Activated CD8-positive, alpha-beta memory T cell treated with anti-CD3 and anti-CD28 coated beads, Interleukin-2, amount 10 ng/mL, durations not matched to agents 7 days and 5 days (primary cell): ENCODE measurements at regions not wholly inside any gene's neighbourhood (a gene's known extent, or its start where the extent isn't known, plus 50 kb on each side); places are given as distances from the start of the nearest gene placed in this dataset.

ENCODE experiments used
- ATAC-seq: fragments of 150-1000 bp; cut with Tn5 transposase; one replicate; pipeline ENCODE4 v1.10.0; 2021; ENCODE audit warnings: moderate library complexity
- CTCF ChIA-PET: fragments of 350-600 bp; sonication (Branson Sonifier 250); formaldehyde crosslinking; loops from one replicate; lab custom pipeline; 2021; ENCODE audit warnings: antibody characterized with exemption; lab: Charles Lee
- DNase-seq: peaks from one replicate; pipeline ENCODE4 v3.0.0-alpha.2; 2020
- H3K27ac Mint-ChIP-seq: one replicate; pipeline ENCODE4 v1.8.0; 2021; ENCODE audit warnings: mild to moderate bottlenecking, mixed read lengths
- H3K27me3 Mint-ChIP-seq: one replicate; pipeline ENCODE4 v1.8.0; 2021; ENCODE audit warnings: mixed read lengths
- H3K36me3 Mint-ChIP-seq: one replicate; pipeline ENCODE4 v1.8.0; 2021; ENCODE audit warnings: mild to moderate bottlenecking, mixed read lengths
- H3K4me1 Mint-ChIP-seq: one replicate; pipeline ENCODE4 v1.8.0; 2021; ENCODE audit warnings: mixed read lengths
- H3K4me3 Mint-ChIP-seq: one replicate; pipeline ENCODE4 v1.8.0; 2021; ENCODE audit warnings: mild to moderate bottlenecking, moderate library complexity, mixed read lengths
- H3K9me3 Mint-ChIP-seq: one replicate; pipeline ENCODE4 v1.8.0; 2022; ENCODE audit warnings: low read depth, mixed read lengths

DNA sequence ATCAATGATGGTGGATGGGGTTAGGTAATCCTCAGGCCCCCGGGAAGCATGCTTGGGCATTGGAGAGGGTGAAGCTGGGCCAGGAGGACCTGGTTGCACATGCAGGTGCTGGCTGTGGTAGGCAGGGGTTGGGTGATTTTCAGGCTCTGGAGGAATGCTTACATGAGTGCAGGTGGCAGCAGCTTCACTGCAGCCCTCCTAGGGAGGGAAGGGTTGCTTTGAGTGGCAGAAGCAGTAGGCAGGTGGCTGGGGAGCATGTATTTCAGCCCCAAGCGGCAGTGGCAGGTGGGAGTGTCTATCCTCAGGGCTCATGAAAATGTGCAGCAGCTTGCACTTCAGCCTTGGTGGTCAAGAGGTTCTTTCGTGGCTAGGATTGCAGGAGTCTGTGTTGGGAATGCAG is 230.0 kb upstream of the CTNNB1 start:
- H3K9me3 Mint-ChIP-seq: peaks cover under 1% of the 10 kb centered on the region
- H3K27me3 Mint-ChIP-seq: peaks cover 12% of the 10 kb centered on the region
- H3K4me3 Mint-ChIP-seq: no peak overlapping the region
- DNase-seq (no peak), ATAC-seq (no peak)
- H3K27ac Mint-ChIP-seq: no peak overlapping the region
- H3K36me3 Mint-ChIP-seq: peaks cover 27% of the 10 kb centered on the region
- H3K4me1 Mint-ChIP-seq: peaks cover 64% of the 10 kb centered on the region
- CTCF ChIA-PET: no interaction called here

DNA sequence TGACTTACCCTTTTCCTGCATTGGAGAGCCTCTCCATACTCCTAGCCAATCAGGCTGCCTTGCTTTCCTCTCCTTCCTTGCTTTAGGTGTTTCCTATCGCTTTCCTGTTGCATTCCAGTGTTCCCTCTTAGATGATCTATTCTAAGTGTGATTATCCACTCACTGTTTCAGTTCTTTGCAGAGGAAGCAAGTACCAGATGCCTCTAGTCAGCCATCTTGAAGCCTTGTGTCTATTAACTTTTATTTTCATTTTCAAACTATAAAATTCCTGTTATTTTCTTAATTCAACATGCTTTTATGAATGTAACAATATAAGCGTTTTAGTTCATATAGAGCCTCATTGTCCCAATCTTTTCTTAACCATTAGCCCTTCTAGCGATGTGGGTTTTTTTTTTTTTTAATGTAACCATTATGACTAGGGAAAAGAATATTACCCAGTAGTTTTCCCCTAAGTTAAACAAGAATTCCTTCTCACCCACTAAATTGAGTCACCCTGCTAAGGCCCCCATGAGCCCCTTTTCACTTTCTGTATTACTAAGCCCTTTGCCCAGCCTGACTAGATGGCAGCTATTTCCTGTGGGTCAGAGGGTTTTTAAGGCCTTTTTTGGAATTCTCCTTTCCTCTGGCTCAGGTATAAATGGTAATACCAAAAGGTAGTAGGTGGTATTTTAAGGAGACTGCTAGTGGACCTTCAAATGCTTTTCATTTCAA is 229.4 kb upstream of the CTNNB1 start:
- no peaks in the 10 kb centered on the region for H3K9me3 Mint-ChIP-seq
- peaks cover 23% of the 10 kb centered on the region for H3K36me3 Mint-ChIP-seq
- ATAC-seq (no peak), DNase-seq (no peak)
- peaks cover 65% of the 10 kb centered on the region for H3K4me1 Mint-ChIP-seq
- H3K4me3 Mint-ChIP-seq: no peak overlapping the region
- H3K27me3 Mint-ChIP-seq: peaks cover 6% of the 10 kb centered on the region
- CTCF ChIA-PET: no interaction called here
- peak overlapping the region; percentile 84 for H3K27ac Mint-ChIP-seq

GRCh38 chr3:40971191-40972168 is 227.8 kb upstream of the CTNNB1 start:
- Mint-ChIP-seq H3K27ac (peak overlapping the region; percentile 84), H3K4me3 (peak overlapping the region; percentile 43), H3K27me3 (no peaks in the 10 kb centered on the region), H3K36me3 (peaks cover 14% of the 10 kb centered on the region), H3K4me1 (peaks cover 69% of the 10 kb centered on the region), H3K9me3 (no peaks in the 10 kb centered on the region)
- ATAC-seq (peak; percentile 82), DNase-seq (peak; percentile 78)
- CTCF ChIA-PET: interaction anchor here (1.2 kb wide), 1 partner anchor 387 kb away, joined by 3 read pairs; no protein-coding TSS in a partner anchor

DNA sequence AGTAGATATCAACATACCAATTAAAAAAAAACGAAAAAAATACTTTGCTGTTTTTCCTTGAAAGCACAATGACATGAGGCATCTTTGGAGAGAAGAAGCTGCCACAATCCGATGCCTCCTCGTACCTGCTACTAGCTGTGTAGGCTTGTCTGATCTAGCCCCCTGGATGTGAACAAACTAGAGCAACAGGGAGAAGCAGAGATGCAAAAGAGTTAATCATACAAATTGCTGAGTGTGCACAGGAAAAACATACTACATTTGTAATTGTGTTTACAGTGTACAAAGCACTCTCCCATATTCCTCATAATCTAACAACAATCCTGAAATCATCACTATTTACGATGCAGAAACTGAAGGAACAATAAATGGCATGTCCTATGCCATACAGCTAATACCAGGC is 227.0 kb upstream of the CTNNB1 start:
- no peaks in the 10 kb centered on the region for H3K9me3 Mint-ChIP-seq
- no peak for DNase-seq
- H3K36me3 Mint-ChIP-seq: peaks cover 9% of the 10 kb centered on the region
- H3K27me3 Mint-ChIP-seq: peaks cover 3% of the 10 kb centered on the region
- no peak for ATAC-seq
- CTCF ChIA-PET: no interaction called here
- peak overlapping the region; percentile 84 for H3K27ac Mint-ChIP-seq
- peaks cover 68% of the 10 kb centered on the region for H3K4me1 Mint-ChIP-seq
- H3K4me3 Mint-ChIP-seq: no peak overlapping the region

DNA sequence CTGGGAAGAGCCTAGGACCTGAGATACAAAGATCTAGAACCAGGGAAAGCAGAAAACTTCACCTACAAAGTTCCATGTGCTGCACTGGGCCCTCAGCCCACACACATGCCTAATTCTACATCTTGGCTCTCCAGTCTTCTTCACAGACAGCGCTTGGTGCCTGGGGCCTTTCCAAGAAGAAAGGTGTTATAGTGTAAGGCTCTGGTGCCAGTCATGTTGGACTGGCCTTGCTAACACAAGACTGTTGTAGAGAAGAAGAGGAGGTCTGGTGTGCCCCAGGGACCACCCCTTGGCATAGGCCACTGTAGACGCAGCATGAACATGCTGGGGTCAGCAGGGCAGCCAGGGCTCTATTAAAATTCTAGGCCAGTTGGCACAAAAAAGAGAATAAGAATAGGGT is 226.2 kb upstream of the CTNNB1 start:
- Mint-ChIP-seq H3K4me3 (no peak overlapping the region), H3K4me1 (peaks cover 61% of the 10 kb centered on the region), H3K9me3 (no peaks in the 10 kb centered on the region), H3K27me3 (peaks cover 6% of the 10 kb centered on the region), H3K36me3 (peaks cover 4% of the 10 kb centered on the region), H3K27ac (no peak overlapping the region)
- ATAC-seq (no peak), DNase-seq (no peak)
- CTCF ChIA-PET: no interaction called here

GRCh38 chr3:40975711-40976121 is 223.6 kb upstream of the CTNNB1 start:
- CTCF ChIA-PET: no interaction called here
- Mint-ChIP-seq H3K4me3 (no peak overlapping the region), H3K27me3 (peaks cover 11% of the 10 kb centered on the region), H3K36me3 (no peaks in the 10 kb centered on the region), H3K9me3 (no peaks in the 10 kb centered on the region), H3K27ac (no peak overlapping the region), H3K4me1 (peaks cover 51% of the 10 kb centered on the region)
- ATAC-seq (no peak), DNase-seq (no peak)

- DNase-seq: no peak
- Mint-ChIP-seq H3K27me3 (peaks cover 13% of the 10 kb centered on the region), H3K4me3 (no peak overlapping the region), H3K9me3 (no peaks in the 10 kb centered on the region), H3K27ac (no peak overlapping the region), H3K36me3 (no peaks in the 10 kb centered on the region), H3K4me1 (peaks cover 50% of the 10 kb centered on the region)
- CTCF ChIA-PET: no interaction called here
- ATAC-seq: no peak
Observed at GRCh38 chr3:40976241-40976640, 223.1 kb upstream of the CTNNB1 start.

GRCh38 chr3:40978442-40978841 is 220.9 kb upstream of the CTNNB1 start:
- Mint-ChIP-seq H3K4me3 (no peak overlapping the region), H3K36me3 (no peaks in the 10 kb centered on the region), H3K9me3 (no peaks in the 10 kb centered on the region), H3K27me3 (peaks cover 24% of the 10 kb centered on the region), H3K4me1 (peaks cover 30% of the 10 kb centered on the region), H3K27ac (no peak overlapping the region)
- DNase-seq (no peak), ATAC-seq (no peak)
- CTCF ChIA-PET: no interaction called here

DNA sequence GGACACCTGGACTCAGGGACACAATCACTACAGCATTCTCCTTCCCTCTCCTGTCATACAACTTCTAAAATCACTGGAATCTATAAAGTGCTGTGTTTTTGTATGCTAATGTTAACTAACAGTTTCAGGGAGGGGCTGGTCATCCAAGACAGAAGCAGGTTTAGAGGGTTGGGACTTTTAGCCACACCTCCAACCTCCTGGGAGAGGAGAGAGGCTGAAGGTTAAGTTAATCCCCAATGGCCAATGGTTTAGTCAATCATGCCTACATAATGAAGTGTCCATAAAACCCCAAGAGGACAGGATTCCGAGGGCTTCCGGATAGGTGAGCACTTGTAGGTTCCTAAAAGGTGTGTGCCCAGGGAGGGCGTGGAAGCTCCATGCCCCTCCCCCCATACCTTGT is 219.3 kb upstream of the CTNNB1 start:
- ATAC-seq: no peak
- H3K27ac Mint-ChIP-seq: no peak overlapping the region
- no peak overlapping the region for H3K4me3 Mint-ChIP-seq
- H3K9me3 Mint-ChIP-seq: no peaks in the 10 kb centered on the region
- no peak for DNase-seq
- CTCF ChIA-PET: no interaction called here
- no peaks in the 10 kb centered on the region for H3K36me3 Mint-ChIP-seq
- peaks cover 34% of the 10 kb centered on the region for H3K27me3 Mint-ChIP-seq
- H3K4me1 Mint-ChIP-seq: peaks cover 21% of the 10 kb centered on the region

DNA sequence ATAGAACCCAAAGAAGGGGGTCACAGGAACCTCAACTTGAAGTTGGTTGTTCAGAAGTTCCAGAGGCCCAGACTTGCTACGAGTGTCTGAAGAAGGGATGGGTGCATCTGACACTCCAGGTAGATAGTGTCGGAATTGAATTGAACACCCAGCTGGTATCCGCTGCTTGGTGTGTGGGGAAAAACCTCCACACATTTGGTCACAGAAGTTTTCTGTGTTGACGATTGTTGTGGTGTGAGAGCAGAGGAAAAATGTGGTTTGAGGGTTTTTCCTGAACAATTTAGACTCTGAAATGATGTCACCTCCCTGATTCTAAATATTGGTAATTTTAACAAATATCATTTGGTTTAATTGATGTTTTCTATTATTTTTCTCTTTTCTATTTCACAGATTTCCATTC is 218.8 kb upstream of the CTNNB1 start:
- CTCF ChIA-PET: no interaction called here

GRCh38 chr3:40985195-40985594 is 214.1 kb upstream of the CTNNB1 start:
- DNase-seq (no peak), ATAC-seq (no peak)
- CTCF ChIA-PET: interaction anchor here (1.1 kb wide), 1 partner anchor 405 kb away, joined by 3 read pairs; no protein-coding TSS in a partner anchor
- H3K9me3 Mint-ChIP-seq: no peaks in the 10 kb centered on the region
- H3K27ac Mint-ChIP-seq: no peak overlapping the region
- peaks cover 9% of the 10 kb centered on the region for H3K4me1 Mint-ChIP-seq
- no peaks in the 10 kb centered on the region for H3K36me3 Mint-ChIP-seq
- no peak overlapping the region for H3K4me3 Mint-ChIP-seq
- peaks cover 59% of the 10 kb centered on the region for H3K27me3 Mint-ChIP-seq

More for the DNA sequence above, 218.8 kb upstream of the CTNNB1 start:
- Mint-ChIP-seq H3K27ac (no peak overlapping the region), H3K4me3 (no peak overlapping the region), H3K9me3 (no peaks in the 10 kb centered on the region), H3K36me3 (no peaks in the 10 kb centered on the region), H3K4me1 (peaks cover 20% of the 10 kb centered on the region), H3K27me3 (peaks cover 36% of the 10 kb centered on the region)
- ATAC-seq (peak; percentile 20), DNase-seq (no peak)

DNA sequence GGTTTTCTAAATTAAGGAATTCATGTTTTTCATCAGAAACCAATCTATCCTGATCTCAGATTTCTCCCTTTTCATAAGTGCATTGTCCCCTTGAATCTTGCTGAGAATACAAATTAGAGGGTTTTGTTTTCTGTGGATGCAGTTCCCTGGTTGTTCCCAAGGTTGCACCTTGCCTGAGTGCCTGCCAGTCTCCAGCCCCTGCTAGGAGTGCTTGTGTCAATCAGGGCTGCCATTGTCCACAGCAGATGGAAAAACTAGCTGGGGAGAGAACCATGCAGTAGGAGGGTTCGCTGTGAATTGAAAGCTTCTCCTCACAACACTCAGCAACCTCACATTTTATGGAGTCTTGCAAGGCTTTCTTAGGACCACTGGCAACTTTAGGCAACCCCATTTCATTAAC is 210.8 kb upstream of the CTNNB1 start:
- peaks cover 53% of the 10 kb centered on the region for H3K27me3 Mint-ChIP-seq
- DNase-seq: no peak
- no peak overlapping the region for H3K27ac Mint-ChIP-seq
- CTCF ChIA-PET: no interaction called here
- no peaks in the 10 kb centered on the region for H3K9me3 Mint-ChIP-seq
- no peak for ATAC-seq
- no peaks in the 10 kb centered on the region for H3K4me1 Mint-ChIP-seq
- H3K36me3 Mint-ChIP-seq: no peaks in the 10 kb centered on the region
- H3K4me3 Mint-ChIP-seq: no peak overlapping the region

DNA sequence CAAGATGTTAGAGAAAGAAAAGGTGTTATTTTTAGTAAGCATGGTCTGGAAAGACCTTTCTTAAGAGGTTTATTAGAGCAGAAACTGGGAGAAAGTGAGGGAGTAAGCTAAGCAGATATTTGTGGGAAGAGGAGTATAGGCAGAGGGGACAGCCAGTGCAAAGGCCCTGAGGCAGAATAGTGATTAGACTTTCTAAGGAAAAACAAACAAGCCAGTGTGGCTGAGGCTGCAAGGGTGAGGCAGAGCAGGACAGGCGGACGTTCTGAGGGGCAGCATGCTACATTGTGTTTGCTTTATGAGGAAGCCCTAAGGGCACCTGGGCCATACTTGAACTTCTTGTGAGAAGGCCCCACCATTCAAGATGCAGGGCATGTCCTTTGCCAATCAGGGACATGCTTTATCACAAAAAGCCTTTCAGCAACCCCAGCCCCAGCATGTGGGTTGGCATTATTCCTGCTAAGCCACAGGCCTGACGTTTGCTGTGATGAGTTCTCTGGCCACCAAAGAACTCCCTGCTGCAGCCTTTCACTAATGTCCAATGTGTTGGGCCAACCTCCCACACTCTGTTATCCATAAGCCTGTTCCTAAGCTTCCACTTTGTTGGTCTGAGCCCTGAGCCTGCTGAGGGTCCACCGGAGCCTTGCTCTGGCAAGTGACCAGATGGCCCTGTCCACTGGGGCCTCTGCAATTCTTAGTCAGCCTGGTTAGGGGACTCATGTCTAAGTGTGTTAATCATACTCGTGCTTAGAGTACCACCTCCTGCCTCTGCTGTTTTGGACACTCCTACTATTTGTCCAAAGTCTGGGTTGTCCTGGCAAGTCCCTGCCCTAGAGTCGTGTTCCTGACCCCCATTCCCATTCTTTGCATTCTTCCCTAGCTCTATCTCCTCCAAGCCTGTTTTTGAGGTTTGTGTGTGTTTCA is 209.9 kb upstream of the CTNNB1 start:
- Mint-ChIP-seq H3K27me3 (peaks cover 54% of the 10 kb centered on the region), H3K9me3 (no peaks in the 10 kb centered on the region), H3K4me1 (no peaks in the 10 kb centered on the region), H3K27ac (no peak overlapping the region), H3K4me3 (no peak overlapping the region), H3K36me3 (no peaks in the 10 kb centered on the region)
- ATAC-seq (no peak), DNase-seq (no peak)
- CTCF ChIA-PET: no interaction called here
